Mucosa of descending colon (tissue), 3 donors: ENCODE measurements at regions not wholly inside any gene's neighbourhood (a gene's known extent, or its start where the extent isn't known, plus 50 kb on each side); places are given as distances from the start of the nearest gene placed in this dataset.
"Not testable (repeated sequence)": the region's sequence is repeated elsewhere in the genome, so short reads cannot be mapped to it uniquely, and the experiment has no call there.

ENCODE experiments used
- ATAC-seq: fragments of 200-7000 bp; cut with Tn5 transposase; one replicate; pipeline ENCODE4 v1.9.1; 2020; ENCODE audit warnings: mild to moderate bottlenecking, moderate library complexity
- DNase-seq, 3 donors: peaks; one replicate each; pipeline ENCODE4 v3.0.0-alpha.2; 2020
- H3K36me3 ChIP-seq: fragments of 200-600 bp; one replicate; pipeline ENCODE4 v1.8.0; 2021; ENCODE audit warnings: low read depth, mild to moderate bottlenecking
- H3K4me1 ChIP-seq: fragments of 200-600 bp; one replicate; pipeline ENCODE4 v1.8.0; 2021; ENCODE audit warnings: low read depth, mild to moderate bottlenecking
- H3K4me3 ChIP-seq: fragments of 200-600 bp; one replicate; pipeline ENCODE4 v1.8.0; 2021; ENCODE audit warnings: mild to moderate bottlenecking
- H3K9me3 ChIP-seq: fragments of 200-600 bp; one replicate; pipeline ENCODE4 v1.8.0; 2021; ENCODE audit warnings: mild to moderate bottlenecking
- CTCF ChIP-seq: fragments of 200-600 bp; IDR thresholded peaks from one replicate; pipeline ENCODE4 v1.8.0; 2022; ENCODE audit warnings: antibody characterized with exemption, mild to moderate bottlenecking
- intact Hi-C, 2 donors: fragments of 100-400 bp; cut with DNase I in 1 of 2; cut with micrococcal nuclease in 1 of 2; formaldehyde crosslinking; loops; one replicate each; pipeline versions ENCODE4 v1.11.0 to v1.11.1; 2022; cut with DNase I, micrococcal nuclease
- donor health status: DM: no; HTN: no; CAD: no; lungs with moderate emphysema.
- donor health status: DM: no; HTN: no; CAD: no.
- donor health status: DM: no; HTN: yes; CAD: no.

DNA sequence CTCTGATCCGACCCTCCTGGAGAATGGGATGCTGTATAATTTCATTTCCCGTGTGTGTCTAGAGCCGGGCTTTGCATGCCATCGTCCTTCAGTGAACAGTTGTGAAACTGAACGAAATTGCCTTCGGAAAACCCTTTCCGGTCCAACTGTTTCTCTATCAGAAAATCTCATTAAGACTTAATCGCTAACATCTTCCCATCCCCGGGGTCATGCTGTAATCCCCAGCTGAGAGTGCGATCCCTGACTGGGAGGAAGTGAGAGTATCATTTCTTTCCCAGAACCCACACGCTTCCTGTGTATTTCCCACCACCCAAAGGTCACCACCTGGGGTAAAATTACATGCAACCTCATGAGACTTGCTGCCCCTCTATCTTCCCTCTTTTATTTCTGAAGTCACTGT is 75.6 kb upstream of the RBFOX1 start:
- no peaks in the 10 kb centered on the region for H3K4me1 ChIP-seq
- intact Hi-C loops: no loop called here

DNA sequence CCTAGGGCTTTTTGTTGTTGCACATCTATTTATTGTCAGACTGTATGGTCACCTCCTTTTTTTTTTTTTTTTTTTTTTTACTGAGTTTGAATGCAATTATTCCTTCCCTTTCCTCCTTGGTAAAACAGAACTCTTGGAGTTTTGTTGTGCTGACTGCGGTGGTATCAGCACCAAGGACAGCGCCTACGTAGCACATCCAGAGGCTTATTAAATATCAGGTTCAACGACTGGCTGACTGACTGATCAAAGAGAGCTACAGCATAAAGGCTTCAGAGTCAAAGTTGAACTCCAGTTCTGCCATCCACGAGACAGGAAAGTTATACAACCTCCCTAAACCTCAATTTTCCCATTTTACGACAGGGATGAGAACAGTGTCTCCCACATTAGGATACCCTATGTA is 86.1 kb upstream of the RBFOX1 start:
- Histone ChIP-seq H3K4me3 (no peak overlapping the region), H3K36me3 (no peaks in the 10 kb centered on the region), H3K9me3 (no peaks in the 10 kb centered on the region), H3K4me1 (no peaks in the 10 kb centered on the region)
- peak in 1 of 3 donors; percentile 4 for DNase-seq
- no peak for TF ChIP-seq CTCF
- no peak for ATAC-seq
- intact Hi-C loops: no loop called here

More for the DNA sequence above, 75.6 kb upstream of the RBFOX1 start:
- no peak for TF ChIP-seq CTCF
- DNase-seq (no peak), ATAC-seq (no peak)
- no peak overlapping the region for H3K4me3 ChIP-seq
- no peaks in the 10 kb centered on the region for H3K9me3 ChIP-seq
- no peaks in the 10 kb centered on the region for H3K36me3 ChIP-seq

DNA sequence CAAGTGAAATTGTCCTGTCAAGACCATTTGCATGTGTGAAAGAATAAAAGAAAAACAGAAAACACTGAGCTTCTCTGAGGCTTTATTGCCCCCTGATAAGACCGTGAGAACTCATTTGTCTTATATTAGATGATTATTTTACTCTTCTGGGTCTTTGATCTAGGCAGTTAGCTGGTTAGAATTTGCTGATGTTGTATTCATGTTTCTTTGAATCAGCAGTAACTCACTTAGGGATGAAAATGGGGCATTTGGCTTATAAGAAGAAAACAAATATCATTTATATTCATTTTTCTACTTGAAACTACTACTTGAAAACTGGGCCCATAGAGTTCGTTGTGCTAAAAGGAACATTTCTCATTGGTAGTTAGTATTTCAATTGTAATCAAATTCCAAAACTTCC is 93.1 kb upstream of the RBFOX1 start:
- Histone ChIP-seq H3K4me3 (no peak overlapping the region), H3K4me1 (no peaks in the 10 kb centered on the region), H3K36me3 (no peaks in the 10 kb centered on the region), H3K9me3 (no peaks in the 10 kb centered on the region)
- ATAC-seq: no peak
- intact Hi-C loops: no loop called here
- no peak for DNase-seq
- TF ChIP-seq CTCF: no peak

DNA sequence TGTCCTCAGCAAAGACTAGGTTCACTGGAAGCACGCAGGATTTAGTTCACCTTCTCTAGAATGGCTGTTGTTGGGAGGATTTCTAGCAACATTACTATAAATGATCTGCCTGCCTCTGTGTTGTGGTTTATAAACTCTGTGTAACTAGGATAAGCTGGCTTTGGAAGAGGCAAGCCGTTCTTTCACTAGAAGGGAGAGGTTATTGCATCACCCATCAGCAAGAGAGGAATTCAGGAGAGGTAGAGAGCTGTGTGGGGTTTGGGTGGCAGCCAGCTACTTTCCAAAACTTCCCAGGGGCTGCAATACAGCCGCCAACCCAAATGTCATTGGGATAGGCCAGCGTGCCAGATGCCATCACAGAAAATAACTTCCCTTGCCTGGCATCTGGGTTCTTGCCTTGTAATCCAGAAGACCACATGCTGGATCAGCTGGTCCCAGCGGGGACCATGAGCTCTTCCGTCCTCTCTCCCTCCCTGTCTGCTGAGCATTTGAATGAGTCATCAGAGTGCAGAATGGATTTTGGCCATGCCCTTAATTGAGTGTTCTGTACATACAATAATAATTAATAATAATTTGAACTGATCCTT is 95.7 kb upstream of the RBFOX1 start:
- Histone ChIP-seq H3K4me1 (no peaks in the 10 kb centered on the region), H3K9me3 (no peaks in the 10 kb centered on the region), H3K4me3 (no peak overlapping the region), H3K36me3 (no peaks in the 10 kb centered on the region)
- intact Hi-C loops: no loop called here
- TF ChIP-seq CTCF: no peak
- DNase-seq (no peak), ATAC-seq (no peak)

- ATAC-seq (no peak), DNase-seq (no peak)
- intact Hi-C loops: no loop called here
- Histone ChIP-seq H3K9me3 (no peaks in the 10 kb centered on the region), H3K36me3 (no peaks in the 10 kb centered on the region), H3K4me1 (no peaks in the 10 kb centered on the region), H3K4me3 (no peak overlapping the region)
- no peak for TF ChIP-seq CTCF
Observed at GRCh38 chr16:7233975-7234374, 98.7 kb upstream of the RBFOX1 start.

GRCh38 chr16:7231762-7232161 is 100.9 kb upstream of the RBFOX1 start:
- ATAC-seq: no peak
- Histone ChIP-seq H3K9me3 (no peaks in the 10 kb centered on the region), H3K4me3 (no peak overlapping the region), H3K4me1 (no peaks in the 10 kb centered on the region), H3K36me3 (no peaks in the 10 kb centered on the region)
- DNase-seq: no peak
- no peak for TF ChIP-seq CTCF
- intact Hi-C loops: no loop called here

GRCh38 chr16:7229433-7230218 is 103.0 kb upstream of the RBFOX1 start:
- H3K9me3 ChIP-seq, H3K36me3 ChIP-seq, ATAC-seq, DNase-seq, intact Hi-C loops, H3K4me3 ChIP-seq, H3K4me1 ChIP-seq: not testable (repeated sequence)
